ENCODE measurements at regions not wholly inside any gene's neighbourhood (a gene's known extent, or its start where the extent isn't known, plus 50 kb on each side); places are given as distances from the start of the nearest gene placed in this dataset.

DNA sequence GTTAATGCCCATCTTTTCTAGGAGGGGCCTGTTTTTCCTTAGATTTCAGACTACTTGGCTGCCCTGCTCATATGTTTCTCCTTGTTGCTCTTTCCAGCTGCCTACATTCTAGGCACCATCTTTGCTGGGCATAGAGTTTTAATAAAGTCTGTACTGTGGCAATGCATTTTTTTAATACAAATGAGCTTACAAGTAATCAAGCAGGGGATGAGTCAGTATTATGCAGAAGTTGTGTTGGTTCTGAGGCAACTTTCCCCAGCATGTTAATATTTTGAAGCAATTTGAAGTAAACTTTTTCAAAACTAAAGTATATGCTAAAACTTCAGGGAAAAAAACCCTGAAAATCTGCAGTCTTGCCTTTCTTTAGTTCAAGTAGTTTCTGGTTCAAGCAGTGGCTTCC, 372.0 kb upstream of the GATB start:
- Histone ChIP-seq H3K36me3 (no peaks in the 10 kb centered on the region), H3K9me3 (no peaks in the 10 kb centered on the region), H3K4me1 (no peaks in the 10 kb centered on the region), H3K27me3 (no peaks in the 10 kb centered on the region), H3K4me3 (no peak overlapping the region), H3K27ac (no peak overlapping the region)
- intact Hi-C loops (cut with DNase I; ENCODE audit: low total_unique reads): no loop called here
- no peak for TF ChIP-seq POLR2A (IDR thresholded peaks at IDR 0.05)
- TF ChIP-seq, protein P1, sequence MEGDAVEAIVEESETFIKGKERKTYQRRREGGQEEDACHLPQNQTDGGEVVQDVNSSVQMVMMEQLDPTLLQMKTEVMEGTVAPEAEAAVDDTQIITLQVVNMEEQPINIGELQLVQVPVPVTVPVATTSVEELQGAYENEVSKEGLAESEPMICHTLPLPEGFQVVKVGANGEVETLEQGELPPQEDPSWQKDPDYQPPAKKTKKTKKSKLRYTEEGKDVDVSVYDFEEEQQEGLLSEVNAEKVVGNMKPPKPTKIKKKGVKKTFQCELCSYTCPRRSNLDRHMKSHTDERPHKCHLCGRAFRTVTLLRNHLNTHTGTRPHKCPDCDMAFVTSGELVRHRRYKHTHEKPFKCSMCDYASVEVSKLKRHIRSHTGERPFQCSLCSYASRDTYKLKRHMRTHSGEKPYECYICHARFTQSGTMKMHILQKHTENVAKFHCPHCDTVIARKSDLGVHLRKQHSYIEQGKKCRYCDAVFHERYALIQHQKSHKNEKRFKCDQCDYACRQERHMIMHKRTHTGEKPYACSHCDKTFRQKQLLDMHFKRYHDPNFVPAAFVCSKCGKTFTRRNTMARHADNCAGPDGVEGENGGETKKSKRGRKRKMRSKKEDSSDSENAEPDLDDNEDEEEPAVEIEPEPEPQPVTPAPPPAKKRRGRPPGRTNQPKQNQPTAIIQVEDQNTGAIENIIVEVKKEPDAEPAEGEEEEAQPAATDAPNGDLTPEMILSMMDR (IDR thresholded peaks at IDR 0.05): no peak
- no peak for DNase-seq

DNA sequence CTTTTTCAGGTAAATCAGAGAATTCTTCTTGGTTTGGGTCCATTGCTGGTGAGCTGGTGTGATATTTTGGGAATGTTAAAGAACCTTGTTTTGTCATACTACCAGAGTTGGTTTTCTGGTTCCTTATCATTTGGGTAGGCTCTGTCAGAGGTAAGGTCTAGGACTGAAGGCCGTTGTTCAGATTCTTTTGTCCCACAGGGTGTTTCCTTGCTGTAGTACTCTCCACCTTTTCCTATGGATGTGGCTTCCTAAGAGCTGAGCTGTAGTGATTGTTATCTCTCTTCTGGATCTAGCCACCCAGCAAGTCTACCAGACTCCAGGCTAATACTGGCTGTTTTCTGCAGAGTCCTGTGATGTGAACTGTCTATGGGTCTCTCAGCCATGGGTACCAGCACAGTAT, 367.5 kb upstream of the GATB start:
- no peak for DNase-seq
- Histone ChIP-seq H3K36me3 (no peaks in the 10 kb centered on the region), H3K4me1 (no peaks in the 10 kb centered on the region), H3K27ac (no peak overlapping the region), H3K4me3 (no peak overlapping the region), H3K9me3 (no peaks in the 10 kb centered on the region), H3K27me3 (no peaks in the 10 kb centered on the region)
- intact Hi-C loops (cut with DNase I; ENCODE audit: low total_unique reads): no loop called here
- no peak for TF ChIP-seq POLR2A (IDR thresholded peaks at IDR 0.05)
- TF ChIP-seq, protein P1 (IDR thresholded peaks at IDR 0.05): no peak

DNA sequence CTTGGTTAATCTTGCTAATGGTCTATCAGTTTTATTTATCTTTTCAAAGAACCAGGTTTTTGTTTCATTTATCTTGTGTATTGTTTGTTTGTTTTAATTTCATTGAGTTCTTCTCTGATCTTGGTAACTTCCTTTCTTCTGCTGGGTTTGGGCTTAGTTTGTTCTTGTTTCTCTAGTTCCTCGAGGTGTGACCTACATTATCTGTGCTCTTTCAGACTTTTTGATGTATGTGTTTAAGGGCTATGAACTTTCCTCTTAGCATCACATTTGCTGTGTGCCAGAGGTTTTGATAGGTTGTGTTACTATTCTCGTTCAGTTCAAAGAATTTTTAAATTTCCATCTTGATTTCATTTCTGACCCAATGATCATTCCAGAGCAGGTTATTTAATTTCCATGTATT, 365.4 kb upstream of the GATB start:
- intact Hi-C loops (cut with DNase I; ENCODE audit: low total_unique reads): no loop called here

DNA sequence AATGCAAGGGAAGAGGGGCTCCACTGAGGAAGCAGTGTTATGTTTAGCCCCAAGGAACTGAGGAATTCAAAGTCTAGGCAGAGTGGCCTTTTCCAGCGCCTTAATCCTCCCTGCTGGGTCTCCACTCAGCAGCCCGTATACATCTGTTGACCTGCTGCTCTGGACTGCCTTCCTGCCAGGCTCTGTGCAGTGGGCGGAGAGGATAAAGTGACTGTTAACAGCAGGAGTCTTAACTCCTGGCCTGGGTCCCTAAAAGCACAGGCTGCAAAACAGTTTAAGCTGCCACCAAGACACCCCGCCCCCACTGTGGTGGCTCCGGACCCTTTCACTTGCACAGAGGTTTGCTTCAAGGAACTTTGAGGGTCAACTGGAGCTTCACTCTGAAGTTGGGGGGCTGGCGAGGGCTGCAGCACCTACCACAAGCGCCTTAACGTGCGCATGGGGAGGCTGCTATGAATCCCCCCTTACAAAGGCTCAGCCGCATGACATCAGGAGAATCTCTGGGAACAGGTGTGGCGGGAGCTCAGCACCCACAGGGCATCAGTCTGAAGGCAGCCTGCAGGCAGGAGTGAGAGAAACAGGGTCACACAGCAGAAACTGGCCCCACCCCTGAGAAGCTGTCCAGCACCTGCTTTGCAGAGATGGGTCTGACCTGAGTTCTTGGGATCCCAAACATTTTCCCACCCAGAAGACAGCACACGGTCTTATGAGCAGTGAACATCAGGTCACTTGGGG, 358.2 kb upstream of the GATB start:
- intact Hi-C loops (cut with DNase I; ENCODE audit: low total_unique reads): no loop called here
- H3K36me3 ChIP-seq: no peaks in the 10 kb centered on the region
- H3K27ac ChIP-seq: no peak overlapping the region
- no peak for TF ChIP-seq POLR2A (IDR thresholded peaks at IDR 0.05)
- TF ChIP-seq, protein P1 (IDR thresholded peaks at IDR 0.05): no peak
- no peaks in the 10 kb centered on the region for H3K27me3 ChIP-seq
- H3K4me1 ChIP-seq: no peaks in the 10 kb centered on the region
- no peak for DNase-seq
- H3K9me3 ChIP-seq: no peaks in the 10 kb centered on the region
- no peak overlapping the region for H3K4me3 ChIP-seq

More for the DNA sequence above, 365.4 kb upstream of the GATB start:
- TF ChIP-seq, protein P1 (IDR thresholded peaks at IDR 0.05): no peak
- TF ChIP-seq POLR2A (IDR thresholded peaks at IDR 0.05): no peak
- DNase-seq: no peak
- Histone ChIP-seq H3K27ac (no peak overlapping the region), H3K9me3 (no peaks in the 10 kb centered on the region), H3K27me3 (no peaks in the 10 kb centered on the region), H3K4me3 (no peak overlapping the region), H3K4me1 (no peaks in the 10 kb centered on the region), H3K36me3 (no peaks in the 10 kb centered on the region)

DNA sequence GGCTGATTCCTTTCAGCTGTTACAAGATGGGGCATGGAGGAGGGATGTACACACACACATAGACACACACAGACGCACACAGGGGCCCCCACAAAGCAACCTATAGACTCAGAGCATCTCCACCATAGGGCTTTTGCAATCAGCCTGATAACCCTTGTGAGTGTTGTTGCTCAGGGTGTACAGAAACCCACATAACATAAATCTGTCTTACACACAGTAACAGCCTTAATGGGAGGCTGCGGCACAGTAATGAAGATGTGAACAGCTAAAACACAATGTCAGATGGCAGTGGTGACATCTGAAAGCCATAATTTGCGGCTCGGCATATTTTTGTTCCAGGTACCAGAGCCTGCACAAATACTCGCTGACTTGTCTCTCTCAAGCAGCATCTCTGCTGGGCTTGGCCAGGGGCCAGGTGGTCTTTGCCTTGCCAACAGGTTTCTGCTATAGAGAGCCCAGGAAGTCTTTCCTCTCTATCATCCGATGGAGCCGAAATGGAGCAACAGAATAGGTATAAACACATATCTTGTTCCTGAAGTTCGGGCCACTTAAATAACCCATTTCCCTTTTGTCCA, 357.2 kb upstream of the GATB start:
- Histone ChIP-seq H3K9me3 (no peaks in the 10 kb centered on the region), H3K36me3 (no peaks in the 10 kb centered on the region), H3K4me3 (no peak overlapping the region), H3K27ac (no peak overlapping the region), H3K27me3 (no peaks in the 10 kb centered on the region), H3K4me1 (no peaks in the 10 kb centered on the region)
- intact Hi-C loops (cut with DNase I; ENCODE audit: low total_unique reads): no loop called here
- no peak for TF ChIP-seq POLR2A (IDR thresholded peaks at IDR 0.05)
- TF ChIP-seq, protein P1 (IDR thresholded peaks at IDR 0.05): no peak
- DNase-seq: no peak
